ENCODE measurements at regions not wholly inside any gene's neighbourhood (a gene's known extent, or its start where the extent isn't known, plus 50 kb on each side); places are given as distances from the start of the nearest gene placed in this dataset.

DNA sequence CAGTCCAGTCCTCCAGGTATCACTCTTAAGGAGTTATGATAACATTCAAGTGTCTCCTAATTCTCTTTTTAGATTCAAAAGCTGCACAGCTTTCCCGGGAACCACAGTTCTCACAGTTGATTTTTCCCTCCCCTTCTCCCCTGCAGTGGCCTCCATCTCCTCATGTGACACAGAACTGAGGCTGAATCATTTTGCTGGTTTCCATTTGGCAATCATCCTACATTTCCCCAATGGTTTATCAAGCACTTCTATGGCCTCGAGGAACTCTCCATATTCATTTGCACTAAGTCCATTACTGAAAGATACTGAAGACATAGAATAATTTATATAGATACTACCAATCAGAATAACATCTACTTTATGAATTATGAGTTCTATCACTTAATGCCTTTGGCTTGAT, 484.9 kb downstream of the GPAM start:
- H3K27me3 ChIP-seq (ENCODE audit: control insufficient read depth in 2 of 2, insufficient read depth in 2 of 2, low read length in 2 of 2), result no peaks in the 10 kb centered on the region
- no peak for DNase-seq (ENCODE audit: low read depth, low spot score)
- FAIRE-seq, result no peak
- no peak overlapping the region for H2AFZ ChIP-seq (ENCODE audit: low read depth, low read length)
- ChIA-PET CTCF (no interaction called here), POLR2A (no interaction called here)
- H3K9me3 ChIP-seq (replicated peaks; ENCODE audit: control insufficient read depth, insufficient read depth, low read length), result peaks cover 1% of the 10 kb centered on the region
- H3K36me3 ChIP-seq (ENCODE audit: control insufficient read depth in 2 of 2, extremely low read depth in 1 of 2, insufficient read depth in 2 of 2, low read length in 2 of 2), result no peaks in the 10 kb centered on the region
- no peak overlapping the region for H3K4me3 ChIP-seq (replicated peaks in 1 of 3; ENCODE audit: insufficient read depth in 1 of 3, low read depth in 1 of 3, low read length in 3 of 3)
- intact Hi-C loops (cut with micrococcal nuclease) (no loop called here), dilution Hi-C loops (cut with MboI; ENCODE audit: extremely low pct_ligation_motif_present, low sequenced_read_pairs) (no loop called here)
- no peaks in the 10 kb centered on the region for H4K20me1 ChIP-seq (replicated peaks; ENCODE audit: control insufficient read depth, extremely low read depth, insufficient read depth, low read length)
- H3K79me2 ChIP-seq (ENCODE audit: control insufficient read depth, insufficient read depth, low read length), result no peaks in the 10 kb centered on the region
- no peak overlapping the region for H3K4me2 ChIP-seq (ENCODE audit: insufficient read depth, low read length)
- TF ChIP-seq, protein P1, sequence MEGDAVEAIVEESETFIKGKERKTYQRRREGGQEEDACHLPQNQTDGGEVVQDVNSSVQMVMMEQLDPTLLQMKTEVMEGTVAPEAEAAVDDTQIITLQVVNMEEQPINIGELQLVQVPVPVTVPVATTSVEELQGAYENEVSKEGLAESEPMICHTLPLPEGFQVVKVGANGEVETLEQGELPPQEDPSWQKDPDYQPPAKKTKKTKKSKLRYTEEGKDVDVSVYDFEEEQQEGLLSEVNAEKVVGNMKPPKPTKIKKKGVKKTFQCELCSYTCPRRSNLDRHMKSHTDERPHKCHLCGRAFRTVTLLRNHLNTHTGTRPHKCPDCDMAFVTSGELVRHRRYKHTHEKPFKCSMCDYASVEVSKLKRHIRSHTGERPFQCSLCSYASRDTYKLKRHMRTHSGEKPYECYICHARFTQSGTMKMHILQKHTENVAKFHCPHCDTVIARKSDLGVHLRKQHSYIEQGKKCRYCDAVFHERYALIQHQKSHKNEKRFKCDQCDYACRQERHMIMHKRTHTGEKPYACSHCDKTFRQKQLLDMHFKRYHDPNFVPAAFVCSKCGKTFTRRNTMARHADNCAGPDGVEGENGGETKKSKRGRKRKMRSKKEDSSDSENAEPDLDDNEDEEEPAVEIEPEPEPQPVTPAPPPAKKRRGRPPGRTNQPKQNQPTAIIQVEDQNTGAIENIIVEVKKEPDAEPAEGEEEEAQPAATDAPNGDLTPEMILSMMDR (IDR thresholded peaks at IDR 0.05; ENCODE audit: extremely low read depth in 1 of 2, insufficient read depth in 1 of 2, low read depth in 1 of 2, low read length in 2 of 2), result no peak
- no peak for TF ChIP-seq POLR2A (IDR thresholded peaks at IDR 0.05; ENCODE audit: low read depth, low read length)
- TF ChIP-seq GATA2 (IDR thresholded peaks at IDR 0.05; ENCODE audit: insufficient read depth, insufficient read length, low read depth, low read length), result no peak
- TF ChIP-seq POLR2AphosphoS5 (IDR thresholded peaks at IDR 0.05; ENCODE audit: insufficient read depth, low read depth, low read length), result no peak
- no peak for TF ChIP-seq MYC (IDR thresholded peaks at IDR 0.05; ENCODE audit: low read depth, low read length)
- TF ChIP-seq EZH2 (IDR thresholded peaks at IDR 0.05; ENCODE audit: borderline replicate concordance, low read depth, low read length, severe bottlenecking), result no peak
- no peak for TF ChIP-seq FOS (IDR thresholded peaks at IDR 0.05; ENCODE audit: borderline replicate concordance, insufficient read depth, low read length)
- TF ChIP-seq, protein P2, sequence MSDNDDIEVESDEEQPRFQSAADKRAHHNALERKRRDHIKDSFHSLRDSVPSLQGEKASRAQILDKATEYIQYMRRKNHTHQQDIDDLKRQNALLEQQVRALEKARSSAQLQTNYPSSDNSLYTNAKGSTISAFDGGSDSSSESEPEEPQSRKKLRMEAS (IDR thresholded peaks at IDR 0.05; ENCODE audit: insufficient read depth, insufficient read length), result no peak
- TF ChIP-seq JUN (IDR thresholded peaks at IDR 0.05; ENCODE audit: borderline replicate concordance, insufficient read depth, insufficient read length, low read depth), result no peak
- BruUV-seq (replicated peaks), result no TSS peak
- no peak overlapping the region for H3K9ac ChIP-seq (replicated peaks; ENCODE audit: extremely low read depth, insufficient read depth, low read length)
- no peak overlapping the region for H3K27ac ChIP-seq (ENCODE audit: insufficient read depth, low read depth, low read length)
- H3K4me1 ChIP-seq (ENCODE audit: control insufficient read depth, extremely low read depth, insufficient read depth, low read length), result no peaks in the 10 kb centered on the region
- no peaks in the 10 kb centered on the region for H3K9me1 ChIP-seq (replicated peaks; ENCODE audit: control insufficient read depth, extremely low read depth, insufficient read depth, low read length)

All from endothelial cell of umbilical vein (primary cell).